ENCODE measurements at regions not wholly inside any gene's neighbourhood (a gene's known extent, or its start where the extent isn't known, plus 50 kb on each side); places are given as distances from the start of the nearest gene placed in this dataset.

- Histone ChIP-seq H3K27me3 (ENCODE audit: control insufficient read depth in 4 of 4, insufficient read depth in 4 of 4, low read length in 3 of 4) (no peaks in the 10 kb centered on the region), H3K4me1 (ENCODE audit: control insufficient read depth in 4 of 4, insufficient read depth in 4 of 4, low read length in 3 of 4) (no peaks in the 10 kb centered on the region), H3K36me3 (ENCODE audit: control insufficient read depth in 4 of 4, insufficient read depth in 3 of 4, low read depth in 1 of 4, low read length in 3 of 4) (no peaks in the 10 kb centered on the region), H3K9me3 (ENCODE audit: control insufficient read depth in 4 of 4, low read length in 3 of 4) (no peaks in the 10 kb centered on the region), H3K9ac (ENCODE audit: low read depth in 1 of 2, low read length in 2 of 2) (no peak overlapping the region), H3K27ac (ENCODE audit: low read depth in 1 of 2, low read length in 2 of 2) (no peak overlapping the region), H3K4me3 (ENCODE audit: low read depth in 1 of 3, low read length in 3 of 3) (no peak overlapping the region)
- no peak for DNase-seq (ENCODE audit: low spot score)
- 87% methylated on average over 9 of the region's 9 CpGs for WGBS
- TF ChIP-seq NR2F2 (IDR thresholded peaks at IDR 0.05) (no peak), REST (IDR thresholded peaks at IDR 0.05) (no peak), FOXA2 (IDR thresholded peaks at IDR 0.05) (no peak), JUND (IDR thresholded peaks at IDR 0.05) (no peak), ZBTB33 (IDR thresholded peaks at IDR 0.05) (no peak), GABPA (IDR thresholded peaks at IDR 0.05 in 1 of 2, conservative IDR thresholded peaks at IDR 0.05 in 1 of 2) (no peak), FOXA1 (IDR thresholded peaks at IDR 0.05) (no peak), RXRA (IDR thresholded peaks at IDR 0.05) (no peak), HNF4A (conservative IDR thresholded peaks at IDR 0.05) (no peak), EGR1 (IDR thresholded peaks at IDR 0.05; ENCODE audit: low read depth in 2 of 2) (no peak), MAX (IDR thresholded peaks at IDR 0.05) (no peak), HNF4G (IDR thresholded peaks at IDR 0.05) (no peak), RAD21 (IDR thresholded peaks at IDR 0.05) (no peak), SP1 (IDR thresholded peaks at IDR 0.05) (no peak)
- TF ChIP-seq, protein P1, sequence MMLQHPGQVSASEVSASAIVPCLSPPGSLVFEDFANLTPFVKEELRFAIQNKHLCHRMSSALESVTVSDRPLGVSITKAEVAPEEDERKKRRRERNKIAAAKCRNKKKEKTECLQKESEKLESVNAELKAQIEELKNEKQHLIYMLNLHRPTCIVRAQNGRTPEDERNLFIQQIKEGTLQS (IDR thresholded peaks at IDR 0.05), result no peak
These were observed 155.8 kb downstream of the URI1 start for GRCh38 chr19:30097746-30098280.

DNA sequence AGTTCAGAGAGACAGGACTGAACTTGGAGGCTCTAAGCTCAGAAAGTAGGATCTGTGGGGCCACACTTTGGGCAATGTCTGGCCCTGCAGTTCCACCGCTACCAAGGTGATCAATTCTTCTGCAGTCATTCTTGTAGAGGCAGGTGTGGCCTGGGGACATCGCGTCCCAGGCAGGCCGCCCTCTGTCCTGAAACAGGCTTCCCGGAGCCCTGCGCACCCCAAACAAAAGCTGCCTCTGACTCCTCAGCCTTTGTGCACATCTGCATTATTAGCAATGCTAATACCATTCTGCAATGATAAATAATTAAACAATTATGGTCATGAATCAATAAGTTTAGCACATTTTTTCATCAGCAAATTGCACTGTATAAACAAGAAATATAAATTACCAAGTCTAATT is 160.2 kb downstream of the URI1 start:
- H3K27me3 ChIP-seq (ENCODE audit: control insufficient read depth in 4 of 4, insufficient read depth in 4 of 4, low read length in 3 of 4), result peaks cover 0 to 2% (median 0%) of the 10 kb centered on the region in 4 donors

More for the DNA sequence above, 160.2 kb downstream of the URI1 start:
- Histone ChIP-seq H3K36me3 (ENCODE audit: control insufficient read depth in 4 of 4, insufficient read depth in 3 of 4, low read depth in 1 of 4, low read length in 3 of 4) (no peaks in the 10 kb centered on the region), H3K4me1 (ENCODE audit: control insufficient read depth in 4 of 4, insufficient read depth in 4 of 4, low read length in 3 of 4) (no peaks in the 10 kb centered on the region), H3K9me3 (ENCODE audit: control insufficient read depth in 4 of 4, low read length in 3 of 4) (no peaks in the 10 kb centered on the region), H3K27ac (ENCODE audit: low read depth in 1 of 2, low read length in 2 of 2) (no peak overlapping the region), H3K9ac (ENCODE audit: low read depth in 1 of 2, low read length in 2 of 2) (no peak overlapping the region), H3K4me3 (ENCODE audit: low read depth in 1 of 3, low read length in 3 of 3) (no peak overlapping the region)
- no peak for DNase-seq (ENCODE audit: low spot score)
- TF ChIP-seq, protein P2, sequence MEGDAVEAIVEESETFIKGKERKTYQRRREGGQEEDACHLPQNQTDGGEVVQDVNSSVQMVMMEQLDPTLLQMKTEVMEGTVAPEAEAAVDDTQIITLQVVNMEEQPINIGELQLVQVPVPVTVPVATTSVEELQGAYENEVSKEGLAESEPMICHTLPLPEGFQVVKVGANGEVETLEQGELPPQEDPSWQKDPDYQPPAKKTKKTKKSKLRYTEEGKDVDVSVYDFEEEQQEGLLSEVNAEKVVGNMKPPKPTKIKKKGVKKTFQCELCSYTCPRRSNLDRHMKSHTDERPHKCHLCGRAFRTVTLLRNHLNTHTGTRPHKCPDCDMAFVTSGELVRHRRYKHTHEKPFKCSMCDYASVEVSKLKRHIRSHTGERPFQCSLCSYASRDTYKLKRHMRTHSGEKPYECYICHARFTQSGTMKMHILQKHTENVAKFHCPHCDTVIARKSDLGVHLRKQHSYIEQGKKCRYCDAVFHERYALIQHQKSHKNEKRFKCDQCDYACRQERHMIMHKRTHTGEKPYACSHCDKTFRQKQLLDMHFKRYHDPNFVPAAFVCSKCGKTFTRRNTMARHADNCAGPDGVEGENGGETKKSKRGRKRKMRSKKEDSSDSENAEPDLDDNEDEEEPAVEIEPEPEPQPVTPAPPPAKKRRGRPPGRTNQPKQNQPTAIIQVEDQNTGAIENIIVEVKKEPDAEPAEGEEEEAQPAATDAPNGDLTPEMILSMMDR (IDR thresholded peaks at IDR 0.05; ENCODE audit: low read depth, low read length, missing input control), result no peak
- TF ChIP-seq ZBTB33 (IDR thresholded peaks at IDR 0.05) (no peak), GABPA (IDR thresholded peaks at IDR 0.05 in 1 of 2, conservative IDR thresholded peaks at IDR 0.05 in 1 of 2) (no peak), EGR1 (IDR thresholded peaks at IDR 0.05; ENCODE audit: low read depth in 2 of 2) (no peak), FOXA1 (IDR thresholded peaks at IDR 0.05) (no peak), SP1 (IDR thresholded peaks at IDR 0.05) (no peak), REST (IDR thresholded peaks at IDR 0.05) (no peak), NR2F2 (IDR thresholded peaks at IDR 0.05) (no peak), FOXA2 (IDR thresholded peaks at IDR 0.05) (no peak), YY1 (IDR thresholded peaks at IDR 0.05) (no peak), HNF4A (conservative IDR thresholded peaks at IDR 0.05) (no peak)
- 85% methylated on average over 6 of the region's 6 CpGs for WGBS

All from liver (tissue), 8 donors.